CD14-positive monocyte (primary cell): ENCODE measurements at regions not wholly inside any gene's neighbourhood (a gene's known extent, or its start where the extent isn't known, plus 50 kb on each side); places are given as distances from the start of the nearest gene placed in this dataset.

ENCODE experiments used
- DNase-seq, 3 donors: peaks; one replicate each; pipeline ENCODE4 v3.0.0-alpha.2; 2011 to 2022
- H2AFZ ChIP-seq: 2 replicates; pipeline ENCODE4 v1.6.0; 2012; ENCODE audit warnings: mild to moderate bottlenecking, low read depth, low read length, inconsistent platforms; ENCODE audit not compliant: insufficient read depth, poor library complexity, severe bottlenecking
- H3K27ac ChIP-seq, 2 donors: 1 replicate in 1 of 2; 2 replicates in 1 of 2; pipeline ENCODE4 v1.5.1; 2012 to 2013; ENCODE audit warnings: low read length in 2 of 2, control low read depth in 1 of 2, inconsistent platforms in 1 of 2, low read depth in 1 of 2, mild to moderate bottlenecking in 1 of 2
- H3K27me3 ChIP-seq, 2 donors: one replicate each; pipeline versions ENCODE4 v1.6.0 to v1.6.1; 2011 to 2013; ENCODE audit warnings: low read length in 2 of 2; ENCODE audit not compliant: control insufficient read depth in 2 of 2, insufficient read depth in 2 of 2
- H3K36me3 ChIP-seq, 2 donors: replicated peaks in 1 of 2; 1 replicate in 1 of 2; 2 replicates in 1 of 2; pipeline versions ENCODE4 v1.5.1 to v1.6.1; 2012 to 2013; ENCODE audit warnings: low read length in 2 of 2, control low read depth in 1 of 2, inconsistent platforms in 1 of 2, mild to moderate bottlenecking in 1 of 2; ENCODE audit not compliant: insufficient read depth in 2 of 2, control insufficient read depth in 1 of 2
- H3K4me1 ChIP-seq, 2 donors: 1 replicate in 1 of 2; 2 replicates in 1 of 2; pipeline versions ENCODE4 v1.5.1 to v1.6.1; 2012 to 2013; ENCODE audit warnings: low read length in 2 of 2, control low read depth in 1 of 2, inconsistent platforms in 1 of 2, mild to moderate bottlenecking in 1 of 2, moderate library complexity in 1 of 2; ENCODE audit not compliant: insufficient read depth in 2 of 2, control insufficient read depth in 1 of 2
- H3K4me2 ChIP-seq: replicated peaks from 2 replicates; pipeline ENCODE3; 2012; ENCODE audit warnings: low read length, moderate library complexity, mild to moderate bottlenecking; ENCODE audit not compliant: poor library complexity, severe bottlenecking; ENCODE audit errors: extremely low read depth
- H3K4me3 ChIP-seq, 3 experiments: fragments of 200-600 bp in 1 of 3; sonication (generic) in 1 of 3; replicated peaks in 1 of 3; 1 replicate in 2 of 3; 2 replicates in 1 of 3; pipeline ENCODE4 v1.5.1; 2011 to 2013; ENCODE audit warnings: low read length in 3 of 3, mild to moderate bottlenecking in 3 of 3, control low read depth in 2 of 3, low read depth in 2 of 3, inconsistent platforms in 1 of 3, moderate library complexity in 1 of 3
- H3K79me2 ChIP-seq: 2 replicates; pipeline ENCODE4 v1.6.0; 2012; ENCODE audit warnings: mild to moderate bottlenecking, control low read depth, inconsistent platforms, low read length, moderate library complexity; ENCODE audit not compliant: insufficient read depth
- H3K9ac ChIP-seq: 2 replicates; pipeline ENCODE4 v1.6.0; 2017; ENCODE audit warnings: low read length, mild to moderate bottlenecking; ENCODE audit not compliant: insufficient read depth, poor library complexity, severe bottlenecking
- H3K9me3 ChIP-seq, 2 donors: replicated peaks in 1 of 2; 1 replicate in 1 of 2; 2 replicates in 1 of 2; pipeline versions ENCODE4 v1.5.1 to v1.6.1; 2012 to 2013; ENCODE audit warnings: low read length in 2 of 2, control low read depth in 1 of 2; ENCODE audit not compliant: control insufficient read depth in 1 of 2, insufficient read depth in 1 of 2
- H4K20me1 ChIP-seq: 2 replicates; pipeline ENCODE4 v1.6.0; 2012; ENCODE audit warnings: mild to moderate bottlenecking, low read length, control low read depth, moderate library complexity; ENCODE audit not compliant: insufficient read depth
- H3K27ac Mint-ChIP-seq, 7 donors: one replicate each; pipeline ENCODE4 v1.8.0; 2020; ENCODE audit warnings: mild to moderate bottlenecking in 7 of 7, mixed read lengths in 7 of 7, moderate library complexity in 6 of 7, inconsistent platforms in 2 of 7
- H3K27me3 Mint-ChIP-seq, 3 donors: one replicate each; pipeline ENCODE4 v1.8.0; 2021 to 2022; ENCODE audit warnings: low read depth in 3 of 3, mild to moderate bottlenecking in 3 of 3, mixed read lengths in 3 of 3, moderate library complexity in 3 of 3, inconsistent platforms in 1 of 3
- H3K36me3 Mint-ChIP-seq, 2 donors: one replicate each; pipeline ENCODE4 v1.8.0; 2020; ENCODE audit warnings: mixed read lengths in 2 of 2, inconsistent platforms in 1 of 2, mild to moderate bottlenecking in 1 of 2
- H3K4me1 Mint-ChIP-seq: one replicate; pipeline ENCODE4 v1.8.0; 2020; ENCODE audit warnings: mild to moderate bottlenecking, mixed read lengths
- H3K4me3 Mint-ChIP-seq, 2 donors: one replicate each; pipeline ENCODE4 v1.8.0; 2020; ENCODE audit warnings: mild to moderate bottlenecking in 2 of 2, mixed read lengths in 2 of 2, moderate library complexity in 1 of 2
- H3K9me3 Mint-ChIP-seq, 7 donors: one replicate each; pipeline ENCODE4 v1.8.0; 2020 to 2022; ENCODE audit warnings: mixed read lengths in 7 of 7, mild to moderate bottlenecking in 6 of 7, moderate library complexity in 6 of 7, inconsistent platforms in 2 of 7
- WGBS: methylation state at CpG from one replicate; pipeline ENCODE4 v1.1.5; 2013; ENCODE audit warnings: missing lambda C conversion rate; ENCODE audit not compliant: insufficient coverage; 5-methylcytosine and 5-hydroxymethylcytosine counted together
- intact Hi-C, 2 donors: fragments of 100-400 bp; cut with micrococcal nuclease; formaldehyde crosslinking; loops; one replicate each; pipeline versions ENCODE4 v1.15.0 to v1.15.1; 2023
- TF ChIP-seq, protein P1 (sequence below): fragments of 200-600 bp; IDR thresholded peaks from one replicate; pipeline ENCODE4 v1.8.0; 2022; ENCODE audit warnings: antibody characterized with exemption, mild to moderate bottlenecking

- Histone ChIP-seq H3K27me3 (no peaks in the 10 kb centered on the region), H4K20me1 (no peaks in the 10 kb centered on the region), H3K9me3 (peaks cover 4% of the 10 kb centered on the region in 2 donors), H3K36me3 (no peaks in the 10 kb centered on the region), H3K79me2 (no peaks in the 10 kb centered on the region), H2AFZ (no peak overlapping the region), H3K4me2 (no peak overlapping the region), H3K27ac (no peak overlapping the region), H3K4me1 (no peaks in the 10 kb centered on the region), H3K4me3 (no peak overlapping the region), H3K9ac (no peak overlapping the region)
- DNase-seq, result no peak
- H3K27ac Mint-ChIP-seq, result no peak overlapping the region
- H3K36me3 Mint-ChIP-seq, result no peaks in the 10 kb centered on the region
- intact Hi-C loops, result no loop called here
- 95% methylated on average over 2 of the region's 2 CpGs for WGBS
- no peaks in the 10 kb centered on the region for H3K27me3 Mint-ChIP-seq
- no peaks in the 10 kb centered on the region for H3K4me1 Mint-ChIP-seq
- TF ChIP-seq, protein P1, sequence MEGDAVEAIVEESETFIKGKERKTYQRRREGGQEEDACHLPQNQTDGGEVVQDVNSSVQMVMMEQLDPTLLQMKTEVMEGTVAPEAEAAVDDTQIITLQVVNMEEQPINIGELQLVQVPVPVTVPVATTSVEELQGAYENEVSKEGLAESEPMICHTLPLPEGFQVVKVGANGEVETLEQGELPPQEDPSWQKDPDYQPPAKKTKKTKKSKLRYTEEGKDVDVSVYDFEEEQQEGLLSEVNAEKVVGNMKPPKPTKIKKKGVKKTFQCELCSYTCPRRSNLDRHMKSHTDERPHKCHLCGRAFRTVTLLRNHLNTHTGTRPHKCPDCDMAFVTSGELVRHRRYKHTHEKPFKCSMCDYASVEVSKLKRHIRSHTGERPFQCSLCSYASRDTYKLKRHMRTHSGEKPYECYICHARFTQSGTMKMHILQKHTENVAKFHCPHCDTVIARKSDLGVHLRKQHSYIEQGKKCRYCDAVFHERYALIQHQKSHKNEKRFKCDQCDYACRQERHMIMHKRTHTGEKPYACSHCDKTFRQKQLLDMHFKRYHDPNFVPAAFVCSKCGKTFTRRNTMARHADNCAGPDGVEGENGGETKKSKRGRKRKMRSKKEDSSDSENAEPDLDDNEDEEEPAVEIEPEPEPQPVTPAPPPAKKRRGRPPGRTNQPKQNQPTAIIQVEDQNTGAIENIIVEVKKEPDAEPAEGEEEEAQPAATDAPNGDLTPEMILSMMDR, result no peak
- no peak overlapping the region for H3K4me3 Mint-ChIP-seq
- peaks cover 1 to 9% (median 3%) of the 10 kb centered on the region in 7 donors for H3K9me3 Mint-ChIP-seq
These were observed 133.6 kb upstream of the NOX3 start for GRCh38 chr6:155589190-155589589.

DNA sequence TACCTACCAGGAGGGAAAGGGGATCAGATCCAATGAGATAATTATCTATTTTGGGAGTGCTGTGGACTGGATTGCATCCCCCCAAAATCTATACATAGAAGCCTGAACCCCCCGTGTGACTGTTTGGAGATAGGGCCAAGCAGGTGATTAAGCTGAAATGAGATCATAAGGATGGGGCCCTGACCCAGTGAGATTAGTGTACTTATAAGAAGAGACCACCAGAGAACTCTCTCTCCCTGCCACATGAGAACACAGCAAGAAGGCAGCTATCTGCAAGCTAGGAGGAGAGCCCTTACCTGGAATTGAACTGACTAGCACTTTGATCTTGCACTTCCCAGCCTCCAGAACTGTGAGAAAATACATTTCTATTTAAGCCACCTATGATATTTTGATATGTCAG lies 132.2 kb upstream of the NOX3 start:
- Histone ChIP-seq H3K4me3 (no peak overlapping the region), H3K4me1 (no peaks in the 10 kb centered on the region), H3K27me3 (no peaks in the 10 kb centered on the region), H4K20me1 (no peaks in the 10 kb centered on the region), H3K9ac (no peak overlapping the region), H2AFZ (no peak overlapping the region), H3K27ac (no peak overlapping the region), H3K36me3 (no peaks in the 10 kb centered on the region), H3K4me2 (no peak overlapping the region), H3K9me3 (peaks cover 4% of the 10 kb centered on the region in 2 donors), H3K79me2 (no peaks in the 10 kb centered on the region)
- intact Hi-C loops, result no loop called here
- Mint-ChIP-seq H3K27ac (no peak overlapping the region), H3K4me1 (no peaks in the 10 kb centered on the region), H3K27me3 (no peaks in the 10 kb centered on the region), H3K36me3 (no peaks in the 10 kb centered on the region), H3K9me3 (peaks cover 1 to 16% (median 7%) of the 10 kb centered on the region in 7 donors), H3K4me3 (no peak overlapping the region)
- DNase-seq, result no peak
- TF ChIP-seq, protein P1, result no peak
- no CpG with 5 or more reads among the region's 1 CpG for WGBS
